Loucy (cell line): ENCODE measurements at regions not wholly inside any gene's neighbourhood (a gene's known extent, or its start where the extent isn't known, plus 50 kb on each side); places are given as distances from the start of the nearest gene placed in this dataset.

Source experiments
- H2AFZ ChIP-seq: fragments of 200-600 bp; sonication (generic); 2 replicates; pipeline ENCODE4 v1.6.0; 2016; ENCODE audit warnings: antibody characterized with exemption, mild to moderate bottlenecking, low read length, moderate library complexity
- H3F3A ChIP-seq: fragments of 200-600 bp; 2 replicates; pipeline ENCODE4 v1.6.0; 2016; ENCODE audit warnings: antibody characterized with exemption, low read depth, mild to moderate bottlenecking
- H3K27me3 ChIP-seq: fragments of 200-600 bp; sonication (generic); 2 replicates; pipeline ENCODE4 v1.6.1; 2014; ENCODE audit warnings: low read length, mild to moderate bottlenecking; ENCODE audit not compliant: insufficient read depth, poor library complexity, severe bottlenecking
- H3K36me3 ChIP-seq: fragments of 200-600 bp; sonication (generic); 2 replicates; pipeline ENCODE4 v1.6.1; 2016; ENCODE audit warnings: low read length; ENCODE audit not compliant: insufficient read depth
- H3K4me1 ChIP-seq: fragments of 200-600 bp; sonication (generic); 2 replicates; pipeline ENCODE4 v1.5.1; 2014; ENCODE audit warnings: low read length, mild to moderate bottlenecking; ENCODE audit not compliant: insufficient read depth, poor library complexity, severe bottlenecking
- H3K4me2 ChIP-seq: fragments of 200-600 bp; sonication (generic); 2 replicates; pipeline ENCODE4 v1.6.0; 2014; ENCODE audit warnings: antibody characterized with exemption, low read length, low read depth, mild to moderate bottlenecking; ENCODE audit not compliant: poor library complexity, severe bottlenecking
- H3K4me3 ChIP-seq: fragments of 200-600 bp; sonication (generic); 2 replicates; pipeline ENCODE4 v1.5.1; 2014; ENCODE audit warnings: low read length, mild to moderate bottlenecking, mixed read lengths; ENCODE audit not compliant: poor library complexity, severe bottlenecking
- H3K79me2 ChIP-seq: fragments of 200-600 bp; sonication (generic); 2 replicates; pipeline ENCODE4 v1.6.1; 2014; ENCODE audit warnings: low read length; ENCODE audit not compliant: insufficient read depth
- H3K9ac ChIP-seq: fragments of 200-600 bp; sonication (generic); 2 replicates; pipeline ENCODE4 v1.6.0; 2014; ENCODE audit warnings: mild to moderate bottlenecking, low read depth, low read length, moderate library complexity; ENCODE audit not compliant: poor library complexity, severe bottlenecking
- H3K9me2 ChIP-seq: fragments of 200-600 bp; sonication (generic); replicated peaks from 2 replicates; pipeline ENCODE4 v1.6.1; 2016; ENCODE audit warnings: low read depth, low read length, mixed read lengths
- H3K9me3 ChIP-seq: fragments of 200-600 bp; sonication (generic); 2 replicates; pipeline ENCODE4 v1.6.1; 2014; ENCODE audit warnings: mild to moderate bottlenecking, antibody characterized with exemption, low read length, low read depth; ENCODE audit not compliant: insufficient read depth
- H4K20me1 ChIP-seq: fragments of 200-600 bp; sonication (generic); 2 replicates; pipeline ENCODE4 v1.6.0; 2014; ENCODE audit warnings: antibody characterized with exemption, low read length, mild to moderate bottlenecking; ENCODE audit not compliant: insufficient read depth, poor library complexity, severe bottlenecking
- EZH2phosphoT487 ChIP-seq: fragments of 200-600 bp; IDR thresholded peaks from 2 replicates; pipeline ENCODE4 v1.6.1; 2018; ENCODE audit warnings: antibody characterized with exemption, mild to moderate bottlenecking, moderate library complexity, borderline replicate concordance
- TF ChIP-seq, protein P1 (sequence below): fragments of 200-600 bp; sonication (generic); conservative IDR thresholded peaks from 2 replicates; pipeline ENCODE4 v1.5.1; 2014; ENCODE audit warnings: mild to moderate bottlenecking, antibody characterized with exemption, low read length

DNA sequence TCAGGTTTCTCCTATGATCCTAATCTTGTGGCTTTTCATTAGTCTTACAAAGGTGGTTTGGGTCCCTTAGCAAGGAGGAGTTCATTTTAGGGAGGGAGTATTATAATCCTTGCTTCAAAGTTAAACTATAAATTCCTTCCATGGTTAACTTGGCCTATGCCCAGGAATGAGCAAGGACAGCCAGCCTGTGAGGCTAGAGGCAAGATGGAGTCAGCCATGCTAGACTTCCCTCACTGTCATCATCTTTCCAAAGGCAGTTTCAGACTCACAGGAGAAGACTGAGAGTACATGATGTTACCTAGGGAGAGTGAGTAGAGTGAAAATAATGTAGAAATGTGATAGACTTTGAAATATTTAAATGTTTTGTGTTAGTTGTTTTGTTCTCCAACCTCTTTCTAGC lies 192.3 kb downstream of the GPAT3 start:
- H2AFZ ChIP-seq = no peak overlapping the region
- no peak overlapping the region for H3K9ac ChIP-seq
- H3K4me2 ChIP-seq = no peak overlapping the region
- H3F3A ChIP-seq = no peaks in the 10 kb centered on the region
- TF ChIP-seq EZH2phosphoT487 = no peak
- TF ChIP-seq, protein P1, sequence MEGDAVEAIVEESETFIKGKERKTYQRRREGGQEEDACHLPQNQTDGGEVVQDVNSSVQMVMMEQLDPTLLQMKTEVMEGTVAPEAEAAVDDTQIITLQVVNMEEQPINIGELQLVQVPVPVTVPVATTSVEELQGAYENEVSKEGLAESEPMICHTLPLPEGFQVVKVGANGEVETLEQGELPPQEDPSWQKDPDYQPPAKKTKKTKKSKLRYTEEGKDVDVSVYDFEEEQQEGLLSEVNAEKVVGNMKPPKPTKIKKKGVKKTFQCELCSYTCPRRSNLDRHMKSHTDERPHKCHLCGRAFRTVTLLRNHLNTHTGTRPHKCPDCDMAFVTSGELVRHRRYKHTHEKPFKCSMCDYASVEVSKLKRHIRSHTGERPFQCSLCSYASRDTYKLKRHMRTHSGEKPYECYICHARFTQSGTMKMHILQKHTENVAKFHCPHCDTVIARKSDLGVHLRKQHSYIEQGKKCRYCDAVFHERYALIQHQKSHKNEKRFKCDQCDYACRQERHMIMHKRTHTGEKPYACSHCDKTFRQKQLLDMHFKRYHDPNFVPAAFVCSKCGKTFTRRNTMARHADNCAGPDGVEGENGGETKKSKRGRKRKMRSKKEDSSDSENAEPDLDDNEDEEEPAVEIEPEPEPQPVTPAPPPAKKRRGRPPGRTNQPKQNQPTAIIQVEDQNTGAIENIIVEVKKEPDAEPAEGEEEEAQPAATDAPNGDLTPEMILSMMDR = no peak
- no peaks in the 10 kb centered on the region for H3K9me3 ChIP-seq
- H3K27me3 ChIP-seq = no peaks in the 10 kb centered on the region
- no peaks in the 10 kb centered on the region for H3K36me3 ChIP-seq
- H3K4me3 ChIP-seq = no peak overlapping the region
- no peaks in the 10 kb centered on the region for H3K79me2 ChIP-seq
- H4K20me1 ChIP-seq = no peaks in the 10 kb centered on the region
- no peaks in the 10 kb centered on the region for H3K4me1 ChIP-seq
- H3K9me2 ChIP-seq = no peaks in the 10 kb centered on the region

DNA sequence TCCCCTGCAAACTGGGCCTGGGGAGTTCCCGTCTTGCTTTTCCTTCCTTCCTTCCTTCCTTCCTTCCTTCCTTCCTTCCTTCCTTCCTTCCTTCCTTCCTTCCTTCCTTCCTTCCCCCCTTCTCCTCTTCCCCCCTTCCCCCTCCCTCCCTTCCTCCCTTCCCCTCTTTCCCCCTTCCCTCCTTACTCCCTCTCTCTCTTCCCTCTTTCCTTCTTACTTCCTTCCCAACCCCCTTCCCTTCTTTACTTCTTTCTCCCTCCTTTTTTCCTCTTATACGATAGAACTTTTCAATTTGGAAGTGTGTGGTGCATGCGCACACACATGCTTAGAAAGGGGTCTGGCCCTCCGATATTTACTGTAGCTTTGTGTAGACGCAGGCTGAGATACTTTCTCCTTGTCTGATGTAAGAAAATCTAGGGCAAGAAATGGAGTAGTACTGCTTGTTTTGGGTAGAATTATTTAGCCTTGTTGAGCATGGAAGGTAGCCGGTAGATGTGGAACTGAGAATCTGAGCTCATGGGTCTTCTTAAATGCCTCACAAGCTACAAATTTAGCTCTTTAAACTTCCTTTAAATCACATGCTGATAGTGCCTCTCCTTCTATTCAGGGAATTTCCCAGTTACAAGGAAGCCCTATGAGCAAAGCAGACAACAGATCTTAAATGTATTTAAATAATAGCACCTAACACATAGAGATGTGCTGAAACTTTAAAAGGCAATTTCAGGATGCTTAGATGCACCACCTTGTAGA lies 189.6 kb downstream of the GPAT3 start:
- Histone ChIP-seq H3K36me3 (no peaks in the 10 kb centered on the region), H3K9me3 (no peaks in the 10 kb centered on the region), H3K4me1 (no peaks in the 10 kb centered on the region), H3K27me3 (no peaks in the 10 kb centered on the region), H4K20me1 (no peaks in the 10 kb centered on the region), H3F3A (no peaks in the 10 kb centered on the region), H3K4me2 (no peak overlapping the region), H3K9ac (no peak overlapping the region), H3K9me2 (no peaks in the 10 kb centered on the region), H3K4me3 (no peak overlapping the region), H2AFZ (no peak overlapping the region), H3K79me2 (no peaks in the 10 kb centered on the region)
- TF ChIP-seq, protein P1 = no peak
- TF ChIP-seq EZH2phosphoT487 = no peak

DNA sequence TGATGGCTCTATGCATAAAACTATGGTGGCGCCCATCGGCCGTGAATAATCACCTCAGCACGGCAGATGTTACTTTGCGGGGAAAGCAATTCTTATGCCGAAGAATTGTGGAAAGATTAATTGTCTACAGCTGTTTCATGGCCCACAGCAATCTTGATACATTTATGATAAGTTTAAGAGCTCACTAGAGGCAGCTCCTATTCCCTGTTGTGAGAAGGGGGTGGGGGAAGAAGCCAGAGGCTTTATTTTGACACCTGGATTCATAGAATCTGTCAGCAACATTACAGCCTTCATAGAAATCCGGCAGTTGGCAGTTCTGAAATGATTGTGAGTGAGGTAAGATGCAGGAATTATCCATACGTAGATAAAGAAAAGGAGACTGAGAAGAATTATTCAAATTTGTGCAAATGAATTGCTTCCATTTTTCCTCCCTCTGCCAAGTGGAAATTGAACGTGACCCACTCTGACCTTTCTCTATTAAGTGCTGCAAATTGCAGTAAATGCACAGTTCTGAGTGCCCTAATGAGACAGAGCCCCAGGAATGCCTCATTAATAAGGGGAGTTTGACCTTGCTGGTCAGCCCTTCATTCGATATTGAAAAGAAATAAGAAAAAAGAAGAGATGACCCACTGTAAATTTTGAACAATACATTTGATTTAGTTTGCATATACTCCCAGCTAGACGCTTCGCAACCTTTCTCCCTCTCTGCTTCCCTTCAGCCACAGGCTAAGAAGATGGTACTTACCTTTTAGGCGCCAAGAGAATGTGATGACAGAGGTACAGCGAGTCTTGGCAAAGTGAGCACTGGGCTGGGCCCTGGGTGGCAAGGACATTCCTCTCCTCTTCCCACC lies 188.8 kb downstream of the GPAT3 start:
- Histone ChIP-seq H2AFZ (no peak overlapping the region), H3K4me3 (no peak overlapping the region), H3F3A (no peaks in the 10 kb centered on the region), H3K9me3 (no peaks in the 10 kb centered on the region), H3K36me3 (no peaks in the 10 kb centered on the region), H4K20me1 (no peaks in the 10 kb centered on the region), H3K79me2 (no peaks in the 10 kb centered on the region), H3K4me1 (no peaks in the 10 kb centered on the region), H3K9me2 (no peaks in the 10 kb centered on the region), H3K9ac (no peak overlapping the region), H3K27me3 (no peaks in the 10 kb centered on the region), H3K4me2 (no peak overlapping the region)
- TF ChIP-seq, protein P1 = no peak
- no peak for TF ChIP-seq EZH2phosphoT487
